Astrocyte of the spinal cord (primary cell): ENCODE measurements at regions not wholly inside any gene's neighbourhood (a gene's known extent, or its start where the extent isn't known, plus 50 kb on each side); places are given as distances from the start of the nearest gene placed in this dataset.

Experiments
- DNase-seq: peaks from one replicate; pipeline ENCODE4 v3.0.0; 2011; ENCODE audit warnings: low read depth, low spot score
- H3K4me3 ChIP-seq: 2 replicates; pipeline ENCODE4 v1.5.1; 2011; ENCODE audit warnings: low read depth, mild to moderate bottlenecking, low read length, moderate library complexity
- CTCF ChIP-seq: IDR thresholded peaks from 2 replicates; pipeline ENCODE4 v1.5.1; 2012; ENCODE audit warnings: low read depth, mild to moderate bottlenecking, low read length, inconsistent platforms
- in situ Hi-C: cut with HindIII; loops from 2 replicates; pipeline ENCODE4 v1.10.0; 2017; ENCODE audit warnings: low sequenced_read_pairs

GRCh38 chr7:68314208-68314607 is 1284.1 kb upstream of the AUTS2 start:
- TF ChIP-seq CTCF, result no peak

GRCh38 chr7:68317476-68317875 is 1280.8 kb upstream of the AUTS2 start:
- no peak for DNase-seq
- TF ChIP-seq CTCF, result no peak
- in situ Hi-C loops, result no loop called here
- H3K4me3 ChIP-seq, result no peak overlapping the region

More at GRCh38 chr7:68314208-68314607, 1284.1 kb upstream of the AUTS2 start:
- DNase-seq, result no peak
- H3K4me3 ChIP-seq, result no peak overlapping the region
- in situ Hi-C loops, result no loop called here

- in situ Hi-C loops, result no loop called here
- no peak overlapping the region for H3K4me3 ChIP-seq
- no peak for TF ChIP-seq CTCF
- no peak for DNase-seq
These were observed 1279.2 kb upstream of the AUTS2 start for GRCh38 chr7:68319061-68319460.

GRCh38 chr7:68321076-68321639 is 1277.1 kb upstream of the AUTS2 start:
- H3K4me3 ChIP-seq, result no peak overlapping the region
- in situ Hi-C loops, result no loop called here
- no peak for TF ChIP-seq CTCF
- DNase-seq, result no peak

GRCh38 chr7:68321776-68322496 is 1276.3 kb upstream of the AUTS2 start:
- H3K4me3 ChIP-seq, result no peak overlapping the region
- no peak for DNase-seq
- no peak for TF ChIP-seq CTCF
- in situ Hi-C loops, result no loop called here

- no peak for TF ChIP-seq CTCF
- in situ Hi-C loops, result no loop called here
- H3K4me3 ChIP-seq, result no peak overlapping the region
- no peak for DNase-seq
These were observed 1273.7 kb upstream of the AUTS2 start for GRCh38 chr7:68324621-68325020.
